Prostate gland (tissue), 2 donors: ENCODE measurements at regions not wholly inside any gene's neighbourhood (a gene's known extent, or its start where the extent isn't known, plus 50 kb on each side); places are given as distances from the start of the nearest gene placed in this dataset.

ENCODE experiments used
- POLR2A ChIP-seq: fragments of 450-650 bp; IDR thresholded peaks from one replicate; pipeline ENCODE4 v1.6.1; 2016; ENCODE audit warnings: antibody characterized with exemption, mild to moderate bottlenecking
- TF ChIP-seq, protein P1 (sequence below), 4 experiments: fragments of 200-600 bp in 2 of 4; fragments of 450-650 bp in 2 of 4; sonication (generic) in 2 of 4; IDR thresholded peaks; 1 replicate in 3 of 4; 2 replicates in 1 of 4; pipeline ENCODE4 v1.5.1; 2016 to 2019; ENCODE audit warnings: antibody characterized with exemption in 4 of 4, mild to moderate bottlenecking in 2 of 4, moderate library complexity in 2 of 4

DNA sequence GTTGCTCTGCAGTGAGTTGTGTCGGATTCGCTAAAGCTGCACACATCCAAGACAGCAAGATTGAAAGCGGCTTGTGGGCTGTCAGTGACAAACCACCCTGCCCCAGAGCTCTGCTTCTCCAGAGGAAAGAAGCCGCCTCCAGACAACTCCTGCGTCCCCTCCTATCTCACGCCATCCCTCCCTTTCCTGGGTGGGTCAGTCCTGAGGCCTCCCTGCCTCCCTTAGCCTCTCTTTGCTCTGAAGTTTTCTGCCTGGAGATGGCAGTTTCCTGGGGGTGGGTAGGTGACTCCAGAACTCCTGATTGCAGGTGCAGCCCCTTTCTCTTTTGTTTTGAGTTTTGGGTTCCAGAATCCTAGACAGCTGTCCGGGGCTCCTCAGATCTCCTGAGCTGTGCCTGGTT lies 78.7 kb downstream of the EMX2 start:
- TF ChIP-seq, protein P1, sequence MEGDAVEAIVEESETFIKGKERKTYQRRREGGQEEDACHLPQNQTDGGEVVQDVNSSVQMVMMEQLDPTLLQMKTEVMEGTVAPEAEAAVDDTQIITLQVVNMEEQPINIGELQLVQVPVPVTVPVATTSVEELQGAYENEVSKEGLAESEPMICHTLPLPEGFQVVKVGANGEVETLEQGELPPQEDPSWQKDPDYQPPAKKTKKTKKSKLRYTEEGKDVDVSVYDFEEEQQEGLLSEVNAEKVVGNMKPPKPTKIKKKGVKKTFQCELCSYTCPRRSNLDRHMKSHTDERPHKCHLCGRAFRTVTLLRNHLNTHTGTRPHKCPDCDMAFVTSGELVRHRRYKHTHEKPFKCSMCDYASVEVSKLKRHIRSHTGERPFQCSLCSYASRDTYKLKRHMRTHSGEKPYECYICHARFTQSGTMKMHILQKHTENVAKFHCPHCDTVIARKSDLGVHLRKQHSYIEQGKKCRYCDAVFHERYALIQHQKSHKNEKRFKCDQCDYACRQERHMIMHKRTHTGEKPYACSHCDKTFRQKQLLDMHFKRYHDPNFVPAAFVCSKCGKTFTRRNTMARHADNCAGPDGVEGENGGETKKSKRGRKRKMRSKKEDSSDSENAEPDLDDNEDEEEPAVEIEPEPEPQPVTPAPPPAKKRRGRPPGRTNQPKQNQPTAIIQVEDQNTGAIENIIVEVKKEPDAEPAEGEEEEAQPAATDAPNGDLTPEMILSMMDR (IDR thresholded peaks at IDR 0.05): no peak
- no peak for TF ChIP-seq POLR2A
